ENCODE measurements at regions not wholly inside any gene's neighbourhood (a gene's known extent, or its start where the extent isn't known, plus 50 kb on each side); places are given as distances from the start of the nearest gene placed in this dataset.
"Not testable (repeated sequence)": the region's sequence is repeated elsewhere in the genome, so short reads cannot be mapped to it uniquely, and the experiment has no call there.

GRCh38 chr5:72644296-72644695 is 137.1 kb upstream of the ZNF366 start:
- DNase-seq = no peak
- no peak overlapping the region for H3K4me3 ChIP-seq
- H3K27me3 ChIP-seq = no peaks in the 10 kb centered on the region
- no peaks in the 10 kb centered on the region for H3K9me3 ChIP-seq
- no peaks in the 10 kb centered on the region for H3K36me3 ChIP-seq

DNA sequence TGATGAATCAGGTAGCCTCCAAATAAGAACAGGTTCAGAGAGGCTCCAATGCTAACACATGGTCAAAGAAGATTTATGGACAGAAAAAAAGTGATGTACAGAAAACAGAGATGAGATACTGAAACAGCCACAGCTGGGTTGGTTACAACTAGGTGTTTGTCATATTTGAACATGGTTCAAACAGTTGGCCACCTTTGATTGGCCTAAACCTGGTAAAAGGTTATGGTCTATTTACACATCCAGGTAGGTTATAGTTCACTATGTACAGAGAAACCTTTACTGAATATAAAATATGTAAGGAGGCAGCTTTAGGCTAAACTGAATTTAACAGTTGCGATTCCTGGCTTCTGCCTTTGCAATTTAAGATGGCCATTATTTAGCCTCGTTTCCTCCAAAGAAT is 134.0 kb upstream of the ZNF366 start:
- DNase-seq = no peak
- Histone ChIP-seq H3K4me3 (no peak overlapping the region), H3K9me3 (no peaks in the 10 kb centered on the region), H3K27me3 (no peaks in the 10 kb centered on the region), H3K36me3 (no peaks in the 10 kb centered on the region)

GRCh38 chr5:72637058-72637457 is 129.8 kb upstream of the ZNF366 start:
- H3K36me3 ChIP-seq = no peaks in the 10 kb centered on the region
- no peaks in the 10 kb centered on the region for H3K27me3 ChIP-seq
- no peak for DNase-seq
- no peak overlapping the region for H3K4me3 ChIP-seq
- no peaks in the 10 kb centered on the region for H3K9me3 ChIP-seq

GRCh38 chr5:72636565-72636964 is 129.4 kb upstream of the ZNF366 start:
- not testable (repeated sequence) for H3K9me3 ChIP-seq, DNase-seq, H3K4me3 ChIP-seq, H3K27me3 ChIP-seq, H3K36me3 ChIP-seq

- no peaks in the 10 kb centered on the region for H3K9me3 ChIP-seq
- no peak overlapping the region for H3K4me3 ChIP-seq
- H3K27me3 ChIP-seq = no peaks in the 10 kb centered on the region
- H3K36me3 ChIP-seq = no peaks in the 10 kb centered on the region
- DNase-seq = peak; percentile 21
These were observed 127.2 kb upstream of the ZNF366 start for GRCh38 chr5:72634444-72634843.

GRCh38 chr5:72633649-72634048 is 126.4 kb upstream of the ZNF366 start:
- H3K27me3 ChIP-seq = no peaks in the 10 kb centered on the region
- H3K9me3 ChIP-seq = no peaks in the 10 kb centered on the region
- no peaks in the 10 kb centered on the region for H3K36me3 ChIP-seq
- H3K4me3 ChIP-seq = no peak overlapping the region
- DNase-seq = peak; percentile 68

GRCh38 chr5:72633041-72633445 is 125.8 kb upstream of the ZNF366 start:
- Histone ChIP-seq H3K27me3 (no peaks in the 10 kb centered on the region), H3K9me3 (no peaks in the 10 kb centered on the region), H3K4me3 (no peak overlapping the region), H3K36me3 (no peaks in the 10 kb centered on the region)
- no peak for DNase-seq

GRCh38 chr5:72630721-72631120 is 123.5 kb upstream of the ZNF366 start:
- no peaks in the 10 kb centered on the region for H3K36me3 ChIP-seq
- no peaks in the 10 kb centered on the region for H3K9me3 ChIP-seq
- no peaks in the 10 kb centered on the region for H3K27me3 ChIP-seq
- DNase-seq = no peak
- no peak overlapping the region for H3K4me3 ChIP-seq

DNA sequence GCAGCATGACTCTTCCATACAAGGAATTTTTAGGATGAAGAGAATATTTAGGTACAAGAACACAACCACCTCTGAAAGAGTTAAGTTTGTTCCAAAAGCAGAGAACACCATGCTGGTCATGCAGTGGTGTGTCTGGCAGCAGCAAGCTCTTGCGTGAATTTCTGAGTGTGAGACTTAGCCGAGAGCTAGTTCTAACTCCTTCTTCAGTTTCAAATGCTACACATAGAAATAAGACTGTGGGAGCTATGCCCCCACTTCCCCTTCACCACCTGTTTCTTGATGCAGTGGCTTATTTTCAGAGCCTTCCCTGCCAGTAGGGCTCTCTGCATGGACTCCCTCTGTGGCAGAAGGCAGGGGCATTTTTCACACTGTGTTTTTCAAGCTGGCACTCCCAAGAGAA is 122.9 kb upstream of the ZNF366 start:
- H3K9me3 ChIP-seq = no peaks in the 10 kb centered on the region
- no peaks in the 10 kb centered on the region for H3K27me3 ChIP-seq
- no peak overlapping the region for H3K4me3 ChIP-seq
- no peaks in the 10 kb centered on the region for H3K36me3 ChIP-seq
- no peak for DNase-seq

GRCh38 chr5:72628771-72629371 is 121.7 kb upstream of the ZNF366 start:
- no peak for DNase-seq
- H3K4me3 ChIP-seq = no peak overlapping the region
- H3K9me3 ChIP-seq = no peaks in the 10 kb centered on the region
- no peaks in the 10 kb centered on the region for H3K36me3 ChIP-seq
- H3K27me3 ChIP-seq = no peaks in the 10 kb centered on the region

GRCh38 chr5:72625332-72625731 is 118.1 kb upstream of the ZNF366 start:
- Histone ChIP-seq H3K9me3 (no peaks in the 10 kb centered on the region), H3K4me3 (no peak overlapping the region), H3K27me3 (no peaks in the 10 kb centered on the region), H3K36me3 (no peaks in the 10 kb centered on the region)
- no peak for DNase-seq

DNA sequence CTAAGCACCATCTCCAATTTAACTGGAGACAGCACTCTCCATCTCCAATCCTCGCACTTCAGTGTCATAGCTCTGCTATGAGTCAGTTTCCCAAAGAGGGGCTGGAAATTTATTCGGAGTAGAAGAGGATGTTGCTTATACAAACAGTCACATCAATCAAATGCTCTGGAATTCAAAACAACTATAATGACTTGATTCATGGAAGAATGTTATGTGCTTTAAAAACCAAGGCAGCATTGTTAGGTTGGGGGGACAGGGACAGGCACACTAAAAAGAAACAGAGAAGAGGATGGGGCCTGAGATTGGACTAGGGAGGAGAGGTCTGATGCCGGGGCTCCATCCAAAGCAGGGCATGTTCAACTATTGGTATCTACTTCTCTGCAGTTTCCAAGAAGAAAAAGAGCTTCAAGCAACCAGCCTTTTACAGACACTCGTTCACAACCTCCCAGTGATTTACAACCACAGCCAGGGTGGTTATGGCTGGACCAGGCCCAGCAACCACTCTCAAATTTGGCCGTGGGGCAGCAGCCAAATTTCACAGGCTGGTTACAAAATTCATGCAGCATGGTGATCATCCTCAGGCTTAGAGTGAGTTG is 117.5 kb upstream of the ZNF366 start:
- Histone ChIP-seq H3K36me3 (no peaks in the 10 kb centered on the region), H3K27me3 (no peaks in the 10 kb centered on the region), H3K9me3 (no peaks in the 10 kb centered on the region), H3K4me3 (no peak overlapping the region)
- DNase-seq = peak; percentile 61

DNA sequence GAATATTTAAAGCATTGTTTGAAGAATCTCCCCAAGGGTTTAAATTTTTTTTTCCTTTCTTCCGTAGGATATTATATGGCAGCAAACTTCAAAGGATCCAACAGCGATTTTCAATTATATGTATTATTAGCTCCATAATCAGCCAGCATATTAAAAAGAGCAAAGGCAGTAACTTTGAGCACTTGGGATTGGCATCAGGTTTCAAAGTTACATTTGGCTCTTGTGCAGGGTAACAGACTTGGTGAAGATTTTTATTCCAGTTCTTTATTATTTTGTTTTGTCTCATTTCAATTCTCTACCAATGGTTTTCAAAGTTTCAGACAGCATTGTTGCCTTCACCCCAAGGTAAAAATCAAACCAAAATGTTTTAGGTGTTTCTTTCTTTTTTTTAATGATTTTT is 116.7 kb upstream of the ZNF366 start:
- Histone ChIP-seq H3K36me3 (no peaks in the 10 kb centered on the region), H3K4me3 (no peak overlapping the region), H3K9me3 (no peaks in the 10 kb centered on the region), H3K27me3 (no peaks in the 10 kb centered on the region)
- DNase-seq = no peak

DNA sequence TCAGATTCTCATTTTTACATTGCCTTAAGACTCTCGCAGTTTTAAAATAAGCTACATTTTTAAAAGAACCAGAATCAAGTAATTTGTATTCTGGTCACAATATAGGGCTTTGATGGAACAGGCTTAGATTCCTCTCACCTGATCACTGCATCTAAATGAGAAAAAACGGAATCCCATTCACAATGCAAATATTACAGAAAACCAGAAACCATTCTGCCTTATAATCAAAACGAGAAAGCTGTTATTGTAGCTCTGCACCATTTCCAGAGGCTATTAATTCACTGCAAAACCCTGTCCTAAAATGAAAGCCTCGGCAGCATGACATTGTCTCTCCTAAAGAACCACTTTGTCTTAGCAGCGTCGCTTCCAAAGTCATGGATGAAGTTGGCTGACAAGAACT is 116.1 kb upstream of the ZNF366 start:
- no peaks in the 10 kb centered on the region for H3K27me3 ChIP-seq
- no peak overlapping the region for H3K4me3 ChIP-seq
- no peaks in the 10 kb centered on the region for H3K36me3 ChIP-seq
- DNase-seq = no peak
- no peaks in the 10 kb centered on the region for H3K9me3 ChIP-seq

GRCh38 chr5:72622170-72622760 is 115.1 kb upstream of the ZNF366 start:
- Histone ChIP-seq H3K27me3 (no peaks in the 10 kb centered on the region), H3K36me3 (no peaks in the 10 kb centered on the region), H3K4me3 (no peak overlapping the region), H3K9me3 (no peaks in the 10 kb centered on the region)
- no peak for DNase-seq

GRCh38 chr5:72621576-72621975 is 114.4 kb upstream of the ZNF366 start:
- DNase-seq = no peak
- Histone ChIP-seq H3K27me3 (no peaks in the 10 kb centered on the region), H3K9me3 (no peaks in the 10 kb centered on the region), H3K36me3 (no peaks in the 10 kb centered on the region), H3K4me3 (no peak overlapping the region)

GRCh38 chr5:72619677-72620076 is 112.5 kb upstream of the ZNF366 start:
- Histone ChIP-seq H3K4me3 (no peak overlapping the region), H3K9me3 (no peaks in the 10 kb centered on the region)

GRCh38 chr5:72619251-72619650 is 112.0 kb upstream of the ZNF366 start:
- no peaks in the 10 kb centered on the region for H3K36me3 ChIP-seq

More at GRCh38 chr5:72619677-72620076, 112.5 kb upstream of the ZNF366 start:
- H3K36me3 ChIP-seq = no peaks in the 10 kb centered on the region
- no peak for DNase-seq
- no peaks in the 10 kb centered on the region for H3K27me3 ChIP-seq

More at GRCh38 chr5:72619251-72619650, 112.0 kb upstream of the ZNF366 start:
- Histone ChIP-seq H3K9me3 (no peaks in the 10 kb centered on the region), H3K27me3 (no peaks in the 10 kb centered on the region), H3K4me3 (no peak overlapping the region)
- no peak for DNase-seq

Data from MG63 (cell line).